ENCODE measurements at regions not wholly inside any gene's neighbourhood (a gene's known extent, or its start where the extent isn't known, plus 50 kb on each side); places are given as distances from the start of the nearest gene placed in this dataset.
"Not testable (repeated sequence)": the region's sequence is repeated elsewhere in the genome, so short reads cannot be mapped to it uniquely, and the experiment has no call there.

- no peak for DNase-seq (ENCODE audit: low read depth)
- H3K4me3 ChIP-seq (ENCODE audit: low read depth, low read length): no peak overlapping the region
- TF ChIP-seq, protein P1, sequence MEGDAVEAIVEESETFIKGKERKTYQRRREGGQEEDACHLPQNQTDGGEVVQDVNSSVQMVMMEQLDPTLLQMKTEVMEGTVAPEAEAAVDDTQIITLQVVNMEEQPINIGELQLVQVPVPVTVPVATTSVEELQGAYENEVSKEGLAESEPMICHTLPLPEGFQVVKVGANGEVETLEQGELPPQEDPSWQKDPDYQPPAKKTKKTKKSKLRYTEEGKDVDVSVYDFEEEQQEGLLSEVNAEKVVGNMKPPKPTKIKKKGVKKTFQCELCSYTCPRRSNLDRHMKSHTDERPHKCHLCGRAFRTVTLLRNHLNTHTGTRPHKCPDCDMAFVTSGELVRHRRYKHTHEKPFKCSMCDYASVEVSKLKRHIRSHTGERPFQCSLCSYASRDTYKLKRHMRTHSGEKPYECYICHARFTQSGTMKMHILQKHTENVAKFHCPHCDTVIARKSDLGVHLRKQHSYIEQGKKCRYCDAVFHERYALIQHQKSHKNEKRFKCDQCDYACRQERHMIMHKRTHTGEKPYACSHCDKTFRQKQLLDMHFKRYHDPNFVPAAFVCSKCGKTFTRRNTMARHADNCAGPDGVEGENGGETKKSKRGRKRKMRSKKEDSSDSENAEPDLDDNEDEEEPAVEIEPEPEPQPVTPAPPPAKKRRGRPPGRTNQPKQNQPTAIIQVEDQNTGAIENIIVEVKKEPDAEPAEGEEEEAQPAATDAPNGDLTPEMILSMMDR (IDR thresholded peaks at IDR 0.05; ENCODE audit: insufficient read depth, low read length): no peak
These were observed 464.9 kb upstream of the MIR17HG start for GRCh38 chr13:90882551-90882950.

- no peak for DNase-seq (ENCODE audit: low read depth)
- TF ChIP-seq, protein P1 (IDR thresholded peaks at IDR 0.05; ENCODE audit: insufficient read depth, low read length): no peak
- H3K4me3 ChIP-seq (ENCODE audit: low read depth, low read length): no peak overlapping the region
These were observed 463.9 kb upstream of the MIR17HG start for GRCh38 chr13:90883592-90883991.

DNA sequence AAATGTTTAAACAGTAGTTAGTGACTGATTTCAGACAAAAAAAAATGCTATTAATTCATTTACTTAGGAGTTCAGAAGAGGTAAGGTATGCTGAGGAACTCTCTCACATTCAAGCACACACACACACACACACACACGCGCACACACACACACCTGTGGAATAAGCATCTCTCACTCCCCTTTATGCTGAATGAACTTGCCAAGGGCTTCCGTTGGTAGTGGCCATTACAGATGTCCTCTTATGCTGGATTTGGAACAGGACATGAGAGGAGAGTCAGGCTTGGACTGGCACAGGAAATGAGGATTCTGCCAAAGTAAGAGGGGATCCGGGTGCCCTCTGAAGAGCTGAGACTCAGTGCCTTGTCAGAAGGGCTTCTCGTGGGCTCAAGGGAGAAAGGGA lies 463.4 kb upstream of the MIR17HG start:
- TF ChIP-seq, protein P1 (IDR thresholded peaks at IDR 0.05; ENCODE audit: insufficient read depth, low read length): no peak
- no peak overlapping the region for H3K4me3 ChIP-seq (ENCODE audit: low read depth, low read length)
- no peak for DNase-seq (ENCODE audit: low read depth)

DNA sequence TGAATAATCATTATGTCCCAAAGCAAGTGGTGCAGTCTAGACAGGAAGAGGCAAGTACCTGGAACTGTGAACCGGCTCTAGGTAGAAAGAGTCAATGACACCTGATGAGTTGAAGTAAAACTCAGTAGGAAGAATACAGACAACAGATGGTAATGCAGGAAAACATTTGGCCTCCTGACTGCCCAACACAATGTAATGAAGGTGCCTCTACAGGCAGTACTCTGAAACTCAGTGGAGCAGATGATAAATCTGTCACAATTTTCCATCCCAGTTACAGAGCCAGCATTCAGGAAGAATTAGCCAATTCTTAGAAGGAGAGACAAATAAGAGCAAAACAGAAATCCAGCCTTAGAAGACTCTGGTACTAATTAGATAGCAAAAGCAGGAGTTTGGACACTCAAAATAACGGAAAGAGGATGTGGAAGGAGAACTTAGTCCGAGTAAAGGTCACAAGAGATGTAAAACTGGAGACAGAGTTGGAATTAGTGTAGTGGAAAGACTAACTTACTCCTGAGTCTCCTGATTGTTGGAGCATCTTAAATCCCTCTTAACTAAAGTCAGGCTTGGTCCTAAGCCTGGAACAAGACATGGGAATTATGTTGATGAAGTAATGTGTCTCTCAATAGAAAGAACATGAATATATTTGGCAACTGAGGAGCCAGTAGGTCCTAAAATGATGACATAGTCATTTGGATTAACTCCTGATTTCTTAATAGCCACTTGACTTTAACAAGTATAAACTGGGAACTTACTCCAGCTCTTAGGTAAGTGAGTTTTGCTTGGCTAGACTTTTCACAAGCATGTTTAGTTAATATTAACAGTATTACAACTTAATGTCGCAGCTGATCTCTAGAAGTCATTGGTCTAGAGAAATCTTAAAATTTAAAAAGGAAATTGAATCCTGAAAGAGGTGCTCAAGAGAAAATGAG lies 457.3 kb upstream of the MIR17HG start:
- no peak overlapping the region for H3K4me3 ChIP-seq (ENCODE audit: low read depth, low read length)
- DNase-seq (ENCODE audit: low read depth): no peak
- TF ChIP-seq, protein P1 (IDR thresholded peaks at IDR 0.05; ENCODE audit: insufficient read depth, low read length): no peak

DNA sequence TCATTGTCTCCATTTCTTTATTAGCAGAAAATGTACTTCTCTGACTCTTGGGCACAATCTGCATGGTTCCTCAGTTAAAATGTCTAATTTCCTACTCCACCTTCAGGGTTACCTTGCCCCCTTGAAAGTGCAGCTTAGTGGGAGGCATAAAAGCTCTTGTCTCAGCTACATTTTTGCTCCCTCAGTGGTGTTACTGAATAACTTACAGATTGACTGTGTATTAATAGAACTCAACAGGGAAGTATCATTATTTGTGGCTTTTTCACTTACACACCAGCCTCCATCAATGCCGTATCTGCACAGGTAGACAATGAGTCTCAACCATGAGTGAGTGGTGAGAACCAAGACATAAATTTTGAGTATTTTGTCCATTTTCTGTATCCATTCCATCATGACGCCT lies 456.2 kb upstream of the MIR17HG start:
- TF ChIP-seq, protein P1 (IDR thresholded peaks at IDR 0.05; ENCODE audit: insufficient read depth, low read length): no peak
- DNase-seq (ENCODE audit: low read depth): no peak
- no peak overlapping the region for H3K4me3 ChIP-seq (ENCODE audit: low read depth, low read length)

DNA sequence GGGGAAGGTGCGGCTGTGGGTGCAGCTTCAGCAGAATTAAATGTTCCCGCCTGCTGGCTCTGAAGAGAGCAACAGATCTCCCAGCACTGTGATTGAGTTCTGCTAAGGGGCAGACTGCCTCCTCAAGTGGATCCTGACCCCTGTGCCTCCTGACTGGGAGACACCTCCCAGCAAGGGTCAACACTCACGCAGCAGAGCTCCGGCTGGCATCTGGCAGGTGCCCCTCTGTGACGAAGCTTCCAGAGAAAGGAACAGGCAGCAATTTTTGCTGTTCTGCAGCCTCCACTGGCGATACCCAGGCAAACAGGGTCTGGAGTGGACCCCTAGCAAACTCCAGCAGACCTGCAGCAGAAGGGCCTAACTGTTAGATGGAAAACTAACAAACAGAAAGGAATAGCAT lies 454.3 kb upstream of the MIR17HG start:
- not testable (repeated sequence) for H3K4me3 ChIP-seq (ENCODE audit: low read depth, low read length); DNase-seq (ENCODE audit: low read depth)

DNA sequence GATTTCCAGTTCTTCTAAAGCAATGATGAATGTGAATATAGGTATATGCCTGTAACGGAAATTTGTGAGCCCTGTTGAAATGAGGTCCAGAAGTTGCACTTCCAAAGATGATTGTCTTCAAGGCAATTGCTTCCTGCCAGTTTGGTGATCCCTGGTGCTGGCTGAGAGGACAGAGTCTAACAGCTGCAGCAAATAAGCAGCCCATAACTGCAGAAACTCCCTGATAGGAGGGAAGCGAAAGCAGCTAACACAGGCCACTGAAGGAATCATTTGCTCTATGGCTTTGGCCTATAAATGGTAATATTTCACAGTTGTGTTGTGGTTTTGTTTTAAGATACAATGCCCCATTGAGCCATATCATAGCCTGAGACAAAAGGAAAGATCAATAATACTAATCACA lies 451.5 kb upstream of the MIR17HG start:
- H3K4me3 ChIP-seq (ENCODE audit: low read depth, low read length): no peak overlapping the region
- TF ChIP-seq, protein P1 (IDR thresholded peaks at IDR 0.05; ENCODE audit: insufficient read depth, low read length): no peak
- no peak for DNase-seq (ENCODE audit: low read depth)
